ENCODE measurements at regions not wholly inside any gene's neighbourhood (a gene's known extent, or its start where the extent isn't known, plus 50 kb on each side); places are given as distances from the start of the nearest gene placed in this dataset.

DNA sequence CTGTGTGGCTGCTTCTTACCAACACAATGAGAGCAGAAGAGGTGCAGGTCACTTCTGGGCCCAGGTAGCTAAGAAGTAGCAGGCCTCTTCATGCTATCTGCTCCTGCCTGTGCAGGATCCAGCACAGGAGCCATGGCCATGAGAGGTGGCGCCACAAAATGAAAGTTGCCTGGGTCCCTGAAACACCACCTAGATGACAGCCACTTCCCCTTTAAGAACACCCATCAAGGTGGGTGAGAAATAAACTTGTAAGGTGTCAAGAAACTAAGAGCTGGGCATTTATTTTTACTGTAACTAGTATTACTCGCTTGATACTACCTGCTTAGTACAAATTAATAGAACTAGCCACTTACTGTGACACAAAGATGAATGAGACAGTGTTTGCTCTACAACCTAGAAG lies 484.6 kb upstream of the TBL1XR1 start:
- intact Hi-C loops (cut with micrococcal nuclease; ENCODE audit: unreplicated experiment) = loop anchor here (10.0 kb wide), 1 partner anchor 607 kb away; no protein-coding TSS in a partner anchor
- no peaks in the 10 kb centered on the region for H3K9me3 ChIP-seq (ENCODE audit: low read depth, low read length, poor library complexity, severe bottlenecking)
- H3K36me3 ChIP-seq (ENCODE audit: insufficient read depth, low read length, poor library complexity, severe bottlenecking) = no peaks in the 10 kb centered on the region
- H3K4me3 ChIP-seq (ENCODE audit: low read depth, low read length, poor library complexity, severe bottlenecking) = no peak overlapping the region
- POLR2A ChIA-PET (ENCODE audit: low non-redundant PET) = interaction anchor here (0.5 kb wide), 1 partner anchor 490 kb away, joined by 9 read pairs; no protein-coding TSS in a partner anchor
- BruUV-seq (replicated peaks) = no TSS peak
- no peaks in the 10 kb centered on the region for H3K27me3 ChIP-seq (replicated peaks; ENCODE audit: insufficient read depth, low read depth, low read length, poor library complexity)
- H3K27ac ChIP-seq (ENCODE audit: low read depth, low read length, poor library complexity, severe bottlenecking) = no peak overlapping the region
- no peak for TF ChIP-seq EZH2 (IDR thresholded peaks at IDR 0.05; ENCODE audit: borderline replicate concordance, low read depth, low read length, poor library complexity, severe bottlenecking)
- TF ChIP-seq, protein P1, sequence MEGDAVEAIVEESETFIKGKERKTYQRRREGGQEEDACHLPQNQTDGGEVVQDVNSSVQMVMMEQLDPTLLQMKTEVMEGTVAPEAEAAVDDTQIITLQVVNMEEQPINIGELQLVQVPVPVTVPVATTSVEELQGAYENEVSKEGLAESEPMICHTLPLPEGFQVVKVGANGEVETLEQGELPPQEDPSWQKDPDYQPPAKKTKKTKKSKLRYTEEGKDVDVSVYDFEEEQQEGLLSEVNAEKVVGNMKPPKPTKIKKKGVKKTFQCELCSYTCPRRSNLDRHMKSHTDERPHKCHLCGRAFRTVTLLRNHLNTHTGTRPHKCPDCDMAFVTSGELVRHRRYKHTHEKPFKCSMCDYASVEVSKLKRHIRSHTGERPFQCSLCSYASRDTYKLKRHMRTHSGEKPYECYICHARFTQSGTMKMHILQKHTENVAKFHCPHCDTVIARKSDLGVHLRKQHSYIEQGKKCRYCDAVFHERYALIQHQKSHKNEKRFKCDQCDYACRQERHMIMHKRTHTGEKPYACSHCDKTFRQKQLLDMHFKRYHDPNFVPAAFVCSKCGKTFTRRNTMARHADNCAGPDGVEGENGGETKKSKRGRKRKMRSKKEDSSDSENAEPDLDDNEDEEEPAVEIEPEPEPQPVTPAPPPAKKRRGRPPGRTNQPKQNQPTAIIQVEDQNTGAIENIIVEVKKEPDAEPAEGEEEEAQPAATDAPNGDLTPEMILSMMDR (conservative IDR thresholded peaks at IDR 0.05; ENCODE audit: low read depth, low read length) = no peak
- peaks cover 24% of the 10 kb centered on the region for H3K4me1 ChIP-seq (ENCODE audit: insufficient read depth, low read length, poor library complexity, severe bottlenecking)
- CTCF ChIA-PET = no interaction called here
- DNase-seq (ENCODE audit: low spot score) = no peak

DNA sequence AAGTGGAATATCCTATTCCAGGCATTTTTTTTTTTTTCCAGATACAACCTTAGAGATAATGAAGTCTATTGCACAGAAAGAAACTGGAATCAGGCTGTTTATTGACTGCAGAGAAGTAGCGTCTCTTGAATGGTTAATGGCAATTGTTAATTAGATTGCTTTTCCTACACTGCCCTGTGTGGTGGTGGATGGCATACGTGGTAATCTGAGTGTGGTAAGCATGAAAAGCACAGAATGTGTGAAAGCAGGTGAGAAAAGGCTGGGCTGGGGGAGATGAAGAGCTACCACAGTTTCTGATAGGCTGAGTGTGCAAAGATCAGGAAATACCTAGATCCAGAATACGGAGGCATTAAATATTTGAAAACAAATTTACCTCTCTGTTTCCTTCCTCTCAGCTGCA lies 486.3 kb upstream of the TBL1XR1 start:
- H3K36me3 ChIP-seq (ENCODE audit: insufficient read depth, low read length, poor library complexity, severe bottlenecking) = no peaks in the 10 kb centered on the region
- TF ChIP-seq, protein P1 (conservative IDR thresholded peaks at IDR 0.05; ENCODE audit: low read depth, low read length) = no peak
- TF ChIP-seq EZH2 (IDR thresholded peaks at IDR 0.05; ENCODE audit: borderline replicate concordance, low read depth, low read length, poor library complexity, severe bottlenecking) = no peak
- no peaks in the 10 kb centered on the region for H3K27me3 ChIP-seq (replicated peaks; ENCODE audit: insufficient read depth, low read depth, low read length, poor library complexity)
- no TSS peak for BruUV-seq (replicated peaks)
- H3K9me3 ChIP-seq (ENCODE audit: low read depth, low read length, poor library complexity, severe bottlenecking) = no peaks in the 10 kb centered on the region
- H3K4me1 ChIP-seq (ENCODE audit: insufficient read depth, low read length, poor library complexity, severe bottlenecking) = peaks cover 24% of the 10 kb centered on the region
- intact Hi-C loops (cut with micrococcal nuclease; ENCODE audit: unreplicated experiment) = loop anchor here (10.0 kb wide), 1 partner anchor 609 kb away; no protein-coding TSS in a partner anchor
- ChIA-PET CTCF (no interaction called here), POLR2A (ENCODE audit: low non-redundant PET) (interaction anchor here (0.6 kb wide), 1 partner anchor 994 kb away, joined by 3 read pairs; no protein-coding TSS in a partner anchor)
- H3K4me3 ChIP-seq (ENCODE audit: low read depth, low read length, poor library complexity, severe bottlenecking) = no peak overlapping the region
- no peak for DNase-seq (ENCODE audit: low spot score)
- no peak overlapping the region for H3K27ac ChIP-seq (ENCODE audit: low read depth, low read length, poor library complexity, severe bottlenecking)

DNA sequence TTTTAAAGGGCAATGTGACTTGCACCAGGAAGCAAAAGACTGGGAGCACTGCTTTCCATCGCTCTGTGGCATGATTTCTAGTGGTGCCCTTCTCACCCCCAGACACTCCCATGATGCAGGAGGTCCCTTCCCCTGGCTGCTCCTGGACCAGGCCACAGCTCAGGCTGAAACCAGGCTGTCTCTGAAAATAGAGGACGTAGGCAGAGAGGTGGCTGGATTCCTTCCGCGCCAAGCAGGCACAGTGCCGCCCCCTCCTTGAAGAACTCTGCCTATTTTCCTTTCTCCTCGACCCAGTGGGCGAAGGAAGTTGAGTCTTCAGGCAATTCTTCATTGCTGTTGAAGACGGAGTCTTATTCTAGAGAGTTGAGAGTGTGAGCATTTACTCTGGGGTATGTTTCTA lies 489.4 kb upstream of the TBL1XR1 start:
- no TSS peak for BruUV-seq (replicated peaks)
- Histone ChIP-seq H3K4me1 (ENCODE audit: insufficient read depth, low read length, poor library complexity, severe bottlenecking) (peaks cover 12% of the 10 kb centered on the region), H3K4me3 (ENCODE audit: low read depth, low read length, poor library complexity, severe bottlenecking) (no peak overlapping the region), H3K9me3 (ENCODE audit: low read depth, low read length, poor library complexity, severe bottlenecking) (no peaks in the 10 kb centered on the region), H3K27ac (ENCODE audit: low read depth, low read length, poor library complexity, severe bottlenecking) (no peak overlapping the region), H3K36me3 (ENCODE audit: insufficient read depth, low read length, poor library complexity, severe bottlenecking) (no peaks in the 10 kb centered on the region), H3K27me3 (replicated peaks; ENCODE audit: insufficient read depth, low read depth, low read length, poor library complexity) (no peaks in the 10 kb centered on the region)
- no peak for DNase-seq (ENCODE audit: low spot score)
- ChIA-PET CTCF (no interaction called here), POLR2A (ENCODE audit: low non-redundant PET) (no interaction called here)
- intact Hi-C loops (cut with micrococcal nuclease; ENCODE audit: unreplicated experiment) = loop anchor here (10.0 kb wide), 1 partner anchor 612 kb away; no protein-coding TSS in a partner anchor
- TF ChIP-seq, protein P1 (conservative IDR thresholded peaks at IDR 0.05; ENCODE audit: low read depth, low read length) = no peak
- no peak for TF ChIP-seq EZH2 (IDR thresholded peaks at IDR 0.05; ENCODE audit: borderline replicate concordance, low read depth, low read length, poor library complexity, severe bottlenecking)

All from A673 (cell line).